MCF 10A (cell line): ENCODE measurements at regions not wholly inside any gene's neighbourhood (a gene's known extent, or its start where the extent isn't known, plus 50 kb on each side); places are given as distances from the start of the nearest gene placed in this dataset.

ENCODE experiments used
- BruUV-seq: library from RNA; stranded (reverse); fragments of 400-500 nt; replicated peaks from 2 replicates; lab custom pipeline; 2021; lab: Mats Ljungman, UMichigan
- CTCF ChIA-PET: fragments of 300-600 bp; sonication (Branson Sonifier 250); formaldehyde crosslinking; extraction: SDS; loops from one replicate; lab custom pipeline; 2021; ENCODE audit warnings: antibody characterized with exemption, inconsistent platforms; lab: Yijun Ruan, JAX
- POLR2A ChIA-PET: fragments of 300-600, 350-650 bp; sonication (Branson Sonifier 250); formaldehyde crosslinking; extraction: SDS; loops from one replicate; lab custom pipeline; 2020; ENCODE audit warnings: antibody characterized with exemption, inconsistent platforms; lab: Yijun Ruan, JAX
- DNase-seq: peaks from one replicate; pipeline ENCODE4 v3.0.0-alpha.2; 2018; ENCODE audit not compliant: unreplicated experiment
- H3K27ac Mint-ChIP-seq: one replicate; pipeline ENCODE4 v1.8.0; 2022; ENCODE audit warnings: mild to moderate bottlenecking, low read depth, mixed read lengths; ENCODE audit not compliant: unreplicated experiment
- H3K27me3 Mint-ChIP-seq: one replicate; pipeline ENCODE4 v1.8.0; 2022; ENCODE audit warnings: mixed read lengths; ENCODE audit not compliant: insufficient read depth, unreplicated experiment
- H3K36me3 Mint-ChIP-seq: one replicate; pipeline ENCODE4 v1.8.0; 2022; ENCODE audit warnings: mild to moderate bottlenecking, moderate library complexity, mixed read lengths; ENCODE audit not compliant: insufficient read depth, unreplicated experiment
- H3K4me1 Mint-ChIP-seq: one replicate; pipeline ENCODE4 v1.8.0; 2022; ENCODE audit warnings: mixed read lengths; ENCODE audit not compliant: insufficient read depth, unreplicated experiment
- H3K4me3 Mint-ChIP-seq: one replicate; pipeline ENCODE4 v1.8.0; 2022; ENCODE audit warnings: mild to moderate bottlenecking, moderate library complexity, mixed read lengths; ENCODE audit not compliant: unreplicated experiment
- H3K9me3 Mint-ChIP-seq: one replicate; pipeline ENCODE4 v1.8.0; 2022; ENCODE audit warnings: mixed read lengths; ENCODE audit not compliant: unreplicated experiment
- intact Hi-C: fragments of 100-400 bp; cut with micrococcal nuclease; formaldehyde crosslinking; loops from 2 replicates; pipeline ENCODE4 v1.14.1; 2022
- TF ChIP-seq, protein P1 (sequence below): fragments of 200-600 bp; IDR thresholded peaks from one replicate; pipeline ENCODE4 v1.8.0; 2022; ENCODE audit warnings: antibody characterized with exemption, mild to moderate bottlenecking; ENCODE audit not compliant: unreplicated experiment

DNA sequence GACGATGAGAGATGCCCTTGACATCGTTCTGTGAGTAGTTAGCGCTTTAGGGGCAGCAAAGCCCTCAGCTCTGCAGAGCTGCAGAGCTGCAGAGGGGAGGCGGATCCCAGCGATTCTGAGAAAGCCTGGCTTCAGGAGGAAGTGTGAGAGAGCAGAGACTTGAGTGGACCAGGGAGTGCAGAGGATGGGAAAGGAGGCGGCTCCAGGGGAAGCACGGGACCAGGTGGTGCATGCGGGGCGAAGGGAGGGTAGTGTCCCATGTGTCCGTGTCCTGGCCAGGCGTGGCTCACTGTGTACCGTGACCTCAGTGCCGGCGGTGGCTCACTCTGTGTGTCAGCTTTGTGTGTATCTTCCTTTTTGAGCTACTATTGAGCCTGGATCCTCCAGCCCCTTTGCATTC, 250.8 kb upstream of the PITRM1 start:
- no peaks in the 10 kb centered on the region for H3K9me3 Mint-ChIP-seq
- H3K4me1 Mint-ChIP-seq: peaks cover 17% of the 10 kb centered on the region
- TF ChIP-seq, protein P1, sequence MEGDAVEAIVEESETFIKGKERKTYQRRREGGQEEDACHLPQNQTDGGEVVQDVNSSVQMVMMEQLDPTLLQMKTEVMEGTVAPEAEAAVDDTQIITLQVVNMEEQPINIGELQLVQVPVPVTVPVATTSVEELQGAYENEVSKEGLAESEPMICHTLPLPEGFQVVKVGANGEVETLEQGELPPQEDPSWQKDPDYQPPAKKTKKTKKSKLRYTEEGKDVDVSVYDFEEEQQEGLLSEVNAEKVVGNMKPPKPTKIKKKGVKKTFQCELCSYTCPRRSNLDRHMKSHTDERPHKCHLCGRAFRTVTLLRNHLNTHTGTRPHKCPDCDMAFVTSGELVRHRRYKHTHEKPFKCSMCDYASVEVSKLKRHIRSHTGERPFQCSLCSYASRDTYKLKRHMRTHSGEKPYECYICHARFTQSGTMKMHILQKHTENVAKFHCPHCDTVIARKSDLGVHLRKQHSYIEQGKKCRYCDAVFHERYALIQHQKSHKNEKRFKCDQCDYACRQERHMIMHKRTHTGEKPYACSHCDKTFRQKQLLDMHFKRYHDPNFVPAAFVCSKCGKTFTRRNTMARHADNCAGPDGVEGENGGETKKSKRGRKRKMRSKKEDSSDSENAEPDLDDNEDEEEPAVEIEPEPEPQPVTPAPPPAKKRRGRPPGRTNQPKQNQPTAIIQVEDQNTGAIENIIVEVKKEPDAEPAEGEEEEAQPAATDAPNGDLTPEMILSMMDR: no peak
- POLR2A ChIA-PET: interaction anchor here (0.6 to 1.6 kb wide), 2 partner anchors 12 to 45 kb away, joined by 3 to 5 read pairs; no protein-coding TSS in a partner anchor
- no peak overlapping the region for H3K4me3 Mint-ChIP-seq
- H3K27ac Mint-ChIP-seq: no peak overlapping the region
- H3K27me3 Mint-ChIP-seq: no peaks in the 10 kb centered on the region
- intact Hi-C loops: no loop called here
- no peaks in the 10 kb centered on the region for H3K36me3 Mint-ChIP-seq
- CTCF ChIA-PET: no interaction called here
- DNase-seq: no peak
- BruUV-seq: no TSS peak

DNA sequence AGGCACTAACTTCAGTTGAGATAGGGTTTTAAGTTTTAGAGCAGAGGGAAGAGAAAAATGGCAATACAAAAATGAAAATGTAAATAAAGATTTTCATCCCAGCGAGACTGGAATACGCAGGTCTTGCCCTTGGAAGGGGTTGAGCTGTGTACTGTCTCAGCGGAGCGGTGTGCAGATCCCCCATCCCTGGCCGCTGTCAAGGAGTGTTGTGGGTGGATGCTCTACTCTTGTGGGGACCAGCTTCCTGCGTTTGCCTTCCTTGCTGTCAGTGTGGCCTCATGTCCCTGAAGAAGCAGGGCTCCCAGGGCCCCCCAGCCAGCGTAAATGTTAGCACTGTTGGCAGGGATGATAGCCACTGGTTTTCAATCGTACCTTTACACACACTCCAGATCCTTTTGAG, 249.7 kb upstream of the PITRM1 start:
- ChIA-PET CTCF (no interaction called here), POLR2A (interaction anchor here (0.6 to 1.6 kb wide), 2 partner anchors 13 to 1344 kb away, joined by 5 read pairs; no protein-coding TSS in a partner anchor)
- Mint-ChIP-seq H3K9me3 (no peaks in the 10 kb centered on the region), H3K36me3 (no peaks in the 10 kb centered on the region), H3K27me3 (no peaks in the 10 kb centered on the region), H3K4me1 (peaks cover 17% of the 10 kb centered on the region), H3K4me3 (no peak overlapping the region), H3K27ac (no peak overlapping the region)
- DNase-seq: no peak
- TF ChIP-seq, protein P1: no peak
- BruUV-seq: no TSS peak
- intact Hi-C loops: no loop called here

DNA sequence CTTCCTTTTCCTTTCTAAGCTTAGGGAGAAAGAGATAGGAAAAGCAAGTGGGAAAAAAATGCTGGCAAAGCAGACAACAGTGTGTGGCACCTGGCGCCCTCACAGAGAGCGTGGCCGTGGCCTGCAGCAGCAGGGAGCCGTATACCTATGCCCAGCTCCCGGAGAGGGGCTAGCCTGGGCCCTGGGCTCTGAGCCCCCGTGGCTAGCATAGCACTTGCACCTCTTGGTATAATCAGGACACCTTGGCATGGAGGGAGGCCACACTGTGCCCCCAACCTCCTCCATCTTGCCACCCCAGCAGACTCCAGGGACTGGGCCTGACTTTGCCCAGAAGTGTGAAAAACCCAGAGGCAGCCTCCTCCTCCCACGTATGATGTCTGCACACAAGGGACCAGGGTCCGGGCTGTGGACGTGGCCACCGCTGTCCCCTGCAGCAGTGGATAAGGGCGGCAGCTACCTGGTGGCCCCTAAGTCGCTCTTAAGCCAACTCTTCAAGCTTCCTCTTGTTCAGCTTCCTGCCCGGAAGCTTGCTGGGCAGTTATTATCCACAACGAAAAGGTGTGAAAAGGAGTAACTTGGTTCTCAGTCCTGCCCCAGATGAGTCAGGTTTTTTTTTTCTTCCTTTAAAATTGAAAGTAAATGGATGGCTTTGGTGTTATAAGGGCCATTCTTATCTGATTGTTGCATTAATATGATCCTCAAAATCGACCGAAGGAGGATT, 249.1 kb upstream of the PITRM1 start:
- H3K27ac Mint-ChIP-seq: no peak overlapping the region
- TF ChIP-seq, protein P1: no peak
- H3K4me1 Mint-ChIP-seq: peaks cover 17% of the 10 kb centered on the region
- no peak for DNase-seq
- no peaks in the 10 kb centered on the region for H3K27me3 Mint-ChIP-seq
- no peak overlapping the region for H3K4me3 Mint-ChIP-seq
- ChIA-PET POLR2A (interaction anchor here (0.6 to 1.1 kb wide), 4 partner anchors 8 to 1345 kb away, joined by 3 to 5 read pairs (median 4); no protein-coding TSS in a partner anchor), CTCF (interaction anchor here (0.6 kb wide), 1 partner anchor 32 kb away, joined by 5 read pairs; no protein-coding TSS in a partner anchor)
- no peaks in the 10 kb centered on the region for H3K9me3 Mint-ChIP-seq
- intact Hi-C loops: no loop called here
- BruUV-seq: no TSS peak
- no peaks in the 10 kb centered on the region for H3K36me3 Mint-ChIP-seq

DNA sequence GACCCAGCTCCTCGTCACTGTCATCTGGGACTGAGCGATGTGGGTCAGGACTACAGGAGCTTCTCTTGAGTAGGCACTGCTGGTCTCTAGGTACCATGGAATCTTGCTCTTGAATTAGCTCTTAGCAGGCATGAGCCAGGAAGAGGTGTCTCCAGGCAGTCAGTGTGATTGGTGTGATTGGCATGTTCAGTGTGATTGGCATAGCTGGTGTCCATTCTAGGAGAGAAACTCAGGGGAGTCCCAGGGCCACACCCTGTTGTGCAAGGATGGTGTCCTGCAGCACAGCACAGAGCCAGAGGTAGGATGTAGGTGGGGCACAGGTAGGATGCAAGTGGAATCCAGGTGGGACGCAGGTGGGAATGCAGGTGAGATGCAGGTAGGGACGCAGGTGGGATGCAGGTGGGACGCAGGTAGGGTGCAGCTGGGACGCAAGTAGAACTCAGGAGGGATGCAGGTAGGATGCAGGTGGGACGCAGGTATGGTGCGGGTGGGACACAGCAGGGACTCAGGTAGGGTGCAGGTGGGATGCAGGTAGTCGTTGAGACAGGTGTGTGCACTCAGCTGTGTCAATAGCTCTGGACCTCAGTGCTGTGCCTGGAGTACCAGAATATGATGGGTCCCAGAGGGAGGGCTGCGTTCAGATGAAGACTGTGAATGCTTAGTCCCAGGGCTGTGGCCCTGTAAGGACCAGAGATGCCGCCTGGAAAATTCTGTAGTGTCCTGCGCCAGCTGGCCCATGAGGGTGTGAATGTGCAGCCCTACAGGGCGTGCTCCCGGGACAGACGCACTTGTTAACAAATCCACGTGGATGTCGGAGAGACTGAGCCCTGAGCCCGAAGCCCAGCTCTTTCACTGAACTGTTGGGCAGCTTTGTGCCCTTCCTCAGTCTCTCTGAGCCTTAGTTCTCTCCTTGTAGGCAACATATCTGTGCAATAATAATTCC, 248.2 kb upstream of the PITRM1 start:
- intact Hi-C loops: no loop called here
- Mint-ChIP-seq H3K9me3 (no peaks in the 10 kb centered on the region), H3K4me1 (peaks cover 10% of the 10 kb centered on the region), H3K27ac (no peak overlapping the region), H3K4me3 (no peak overlapping the region), H3K27me3 (no peaks in the 10 kb centered on the region), H3K36me3 (no peaks in the 10 kb centered on the region)
- BruUV-seq: no TSS peak
- TF ChIP-seq, protein P1: no peak
- CTCF ChIA-PET: no interaction called here
- POLR2A ChIA-PET: interaction anchor here (0.7 to 1.1 kb wide), 3 partner anchors 9 to 1236 kb away, joined by 3 to 4 read pairs (median 4); no protein-coding TSS in a partner anchor
- peak; percentile 7 for DNase-seq
